ENCODE measurements at regions not wholly inside any gene's neighbourhood (a gene's known extent, or its start where the extent isn't known, plus 50 kb on each side); places are given as distances from the start of the nearest gene placed in this dataset.

- H3K36me3 ChIP-seq (ENCODE audit: control insufficient read depth, insufficient read depth, low read length), result no peaks in the 10 kb centered on the region
- H3K27me3 ChIP-seq (ENCODE audit: control insufficient read depth, insufficient read depth, low read length), result 0 out of 2 replicates have a peak, but pooled peaks cover 2% of the 10 kb centered on the region
- TF ChIP-seq SIN3A (IDR thresholded peaks at IDR 0.05; ENCODE audit: borderline replicate concordance, insufficient read depth, low read depth, low read length) (no peak), CTCF (IDR thresholded peaks at IDR 0.05) (no peak), TCF7L2 (IDR thresholded peaks at IDR 0.05; ENCODE audit: low read depth, low read length) (no peak), POLR2AphosphoS5 (IDR thresholded peaks at IDR 0.05; ENCODE audit: low read depth, low read length) (no peak)
- TF ChIP-seq, protein P1, sequence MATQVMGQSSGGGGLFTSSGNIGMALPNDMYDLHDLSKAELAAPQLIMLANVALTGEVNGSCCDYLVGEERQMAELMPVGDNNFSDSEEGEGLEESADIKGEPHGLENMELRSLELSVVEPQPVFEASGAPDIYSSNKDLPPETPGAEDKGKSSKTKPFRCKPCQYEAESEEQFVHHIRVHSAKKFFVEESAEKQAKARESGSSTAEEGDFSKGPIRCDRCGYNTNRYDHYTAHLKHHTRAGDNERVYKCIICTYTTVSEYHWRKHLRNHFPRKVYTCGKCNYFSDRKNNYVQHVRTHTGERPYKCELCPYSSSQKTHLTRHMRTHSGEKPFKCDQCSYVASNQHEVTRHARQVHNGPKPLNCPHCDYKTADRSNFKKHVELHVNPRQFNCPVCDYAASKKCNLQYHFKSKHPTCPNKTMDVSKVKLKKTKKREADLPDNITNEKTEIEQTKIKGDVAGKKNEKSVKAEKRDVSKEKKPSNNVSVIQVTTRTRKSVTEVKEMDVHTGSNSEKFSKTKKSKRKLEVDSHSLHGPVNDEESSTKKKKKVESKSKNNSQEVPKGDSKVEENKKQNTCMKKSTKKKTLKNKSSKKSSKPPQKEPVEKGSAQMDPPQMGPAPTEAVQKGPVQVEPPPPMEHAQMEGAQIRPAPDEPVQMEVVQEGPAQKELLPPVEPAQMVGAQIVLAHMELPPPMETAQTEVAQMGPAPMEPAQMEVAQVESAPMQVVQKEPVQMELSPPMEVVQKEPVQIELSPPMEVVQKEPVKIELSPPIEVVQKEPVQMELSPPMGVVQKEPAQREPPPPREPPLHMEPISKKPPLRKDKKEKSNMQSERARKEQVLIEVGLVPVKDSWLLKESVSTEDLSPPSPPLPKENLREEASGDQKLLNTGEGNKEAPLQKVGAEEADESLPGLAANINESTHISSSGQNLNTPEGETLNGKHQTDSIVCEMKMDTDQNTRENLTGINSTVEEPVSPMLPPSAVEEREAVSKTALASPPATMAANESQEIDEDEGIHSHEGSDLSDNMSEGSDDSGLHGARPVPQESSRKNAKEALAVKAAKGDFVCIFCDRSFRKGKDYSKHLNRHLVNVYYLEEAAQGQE (IDR thresholded peaks at IDR 0.05; ENCODE audit: insufficient read depth in 1 of 2, low read depth in 2 of 2, low read length in 1 of 2), result no peak
- POLR2A ChIA-PET, result no interaction called here
- CTCF ChIA-PET, result no interaction called here
- H3K9me3 ChIP-seq (ENCODE audit: control insufficient read depth, insufficient read depth, low read depth, low read length), result no peaks in the 10 kb centered on the region
- intact Hi-C loops (cut with micrococcal nuclease; ENCODE audit: unreplicated experiment) (no loop called here), in situ Hi-C loops (cut with HindIII; ENCODE audit: low pct_unique_long_range_greater_than_20kb, low sequenced_read_pairs) (no loop called here)
- no peak for ATAC-seq
- BruUV-seq (replicated peaks), result no TSS peak
- DNase-seq (ENCODE audit: low read depth, low spot score), result no peak
- no peaks in the 10 kb centered on the region for H3K4me1 ChIP-seq (ENCODE audit: control insufficient read depth, insufficient read depth, low read length)
- H3K27ac ChIP-seq (ENCODE audit: low read length), result no peak overlapping the region
- no peak overlapping the region for H3K4me3 ChIP-seq (ENCODE audit: low read depth in 2 of 2, low read length in 2 of 2)
Measured at GRCh38 chr11:13101644-13102512, 92.8 kb downstream of the RASSF10 start.

- ATAC-seq (no peak), DNase-seq (ENCODE audit: low read depth, low spot score) (no peak)
- no TSS peak for BruUV-seq (replicated peaks)
- in situ Hi-C loops (cut with HindIII; ENCODE audit: low pct_unique_long_range_greater_than_20kb, low sequenced_read_pairs), result no loop called here
- Histone ChIP-seq H3K4me1 (ENCODE audit: control insufficient read depth, insufficient read depth, low read length) (no peaks in the 10 kb centered on the region), H3K4me3 (ENCODE audit: low read depth in 2 of 2, low read length in 2 of 2) (no peak overlapping the region), H3K27ac (ENCODE audit: low read length) (no peak overlapping the region), H3K9me3 (ENCODE audit: control insufficient read depth, insufficient read depth, low read depth, low read length) (no peaks in the 10 kb centered on the region), H3K27me3 (ENCODE audit: control insufficient read depth, insufficient read depth, low read length) (0 out of 2 replicates have a peak, but pooled peaks cover 2% of the 10 kb centered on the region), H3K36me3 (ENCODE audit: control insufficient read depth, insufficient read depth, low read length) (no peaks in the 10 kb centered on the region)
- POLR2A ChIA-PET, result no interaction called here
- intact Hi-C loops (cut with micrococcal nuclease; ENCODE audit: unreplicated experiment), result no loop called here
- CTCF ChIA-PET, result no interaction called here
- TF ChIP-seq SIN3A (IDR thresholded peaks at IDR 0.05; ENCODE audit: borderline replicate concordance, insufficient read depth, low read depth, low read length) (no peak), POLR2AphosphoS5 (IDR thresholded peaks at IDR 0.05; ENCODE audit: low read depth, low read length) (no peak), TCF7L2 (IDR thresholded peaks at IDR 0.05; ENCODE audit: low read depth, low read length) (no peak), CTCF (IDR thresholded peaks at IDR 0.05) (no peak)
- TF ChIP-seq, protein P1 (IDR thresholded peaks at IDR 0.05; ENCODE audit: insufficient read depth in 1 of 2, low read depth in 2 of 2, low read length in 1 of 2), result no peak
Measured at GRCh38 chr11:13102513-13102840, 93.4 kb downstream of the RASSF10 start.

All from Panc1 (cell line).